ENCODE measurements at regions not wholly inside any gene's neighbourhood (a gene's known extent, or its start where the extent isn't known, plus 50 kb on each side); places are given as distances from the start of the nearest gene placed in this dataset.

GRCh38 chr10:111491154-111491553 is 414.3 kb downstream of the ADRA2A start:
- no peak for DNase-seq (ENCODE audit: low spot score in 2 of 2)
- no peak for FAIRE-seq

GRCh38 chr10:111493024-111493625 is 416.3 kb downstream of the ADRA2A start:
- DNase-seq (ENCODE audit: low spot score in 2 of 2) (no peak), FAIRE-seq (no peak)

- no peak for DNase-seq (ENCODE audit: low spot score in 2 of 2)
- FAIRE-seq, result no peak
Measured at GRCh38 chr10:111498560-111498959, 421.7 kb downstream of the ADRA2A start.

- DNase-seq (ENCODE audit: low spot score in 2 of 2), result no peak
- FAIRE-seq, result no peak
Measured at GRCh38 chr10:111504376-111504775, 427.5 kb downstream of the ADRA2A start.

GRCh38 chr10:111506266-111507034 is 429.6 kb downstream of the ADRA2A start:
- no peak for FAIRE-seq

GRCh38 chr10:111511751-111512150 is 434.9 kb downstream of the ADRA2A start:
- no peak for FAIRE-seq

More at GRCh38 chr10:111506266-111507034, 429.6 kb downstream of the ADRA2A start:
- no peak for DNase-seq (ENCODE audit: low spot score in 2 of 2)

GRCh38 chr10:111515264-111515663 is 438.4 kb downstream of the ADRA2A start:
- no peak for FAIRE-seq
- DNase-seq (ENCODE audit: low spot score in 2 of 2), result no peak

More at GRCh38 chr10:111511751-111512150, 434.9 kb downstream of the ADRA2A start:
- DNase-seq (ENCODE audit: low spot score in 2 of 2), result no peak

- no peak for FAIRE-seq
- DNase-seq (ENCODE audit: low spot score in 2 of 2), result no peak
Measured at GRCh38 chr10:111515706-111516105, 438.9 kb downstream of the ADRA2A start.

- FAIRE-seq (no peak), DNase-seq (ENCODE audit: low spot score in 2 of 2) (no peak)
Measured at GRCh38 chr10:111516144-111516543, 439.3 kb downstream of the ADRA2A start.

- FAIRE-seq (no peak), DNase-seq (ENCODE audit: low spot score in 2 of 2) (no peak)
Measured at GRCh38 chr10:111522141-111522540, 445.3 kb downstream of the ADRA2A start.

- no peak for DNase-seq (ENCODE audit: low spot score in 2 of 2)
- no peak for FAIRE-seq
Measured at GRCh38 chr10:111522551-111522950, 445.7 kb downstream of the ADRA2A start.

GRCh38 chr10:111523016-111523415 is 446.2 kb downstream of the ADRA2A start:
- DNase-seq (ENCODE audit: low spot score in 2 of 2) (no peak), FAIRE-seq (no peak)

GRCh38 chr10:111524134-111524533 is 447.3 kb downstream of the ADRA2A start:
- FAIRE-seq, result no peak
- no peak for DNase-seq (ENCODE audit: low spot score in 2 of 2)

- FAIRE-seq (no peak), DNase-seq (ENCODE audit: low spot score in 2 of 2) (no peak)
Measured at GRCh38 chr10:111525696-111526095, 448.9 kb downstream of the ADRA2A start.

GRCh38 chr10:111531690-111532089 is 454.9 kb downstream of the ADRA2A start:
- FAIRE-seq, result no peak
- no peak for DNase-seq (ENCODE audit: low spot score in 2 of 2)

GRCh38 chr10:111532139-111532538 is 455.3 kb downstream of the ADRA2A start:
- DNase-seq (ENCODE audit: low spot score in 2 of 2), result no peak
- FAIRE-seq, result no peak

- no peak for DNase-seq (ENCODE audit: low spot score in 2 of 2)
- no peak for FAIRE-seq
Measured at GRCh38 chr10:111539246-111539645, 462.4 kb downstream of the ADRA2A start.

- DNase-seq (ENCODE audit: low spot score in 2 of 2), result no peak
- FAIRE-seq, result no peak
Measured at GRCh38 chr10:111543854-111544253, 467.0 kb downstream of the ADRA2A start.

GRCh38 chr10:111545861-111546605 is 469.2 kb downstream of the ADRA2A start:
- DNase-seq (ENCODE audit: low spot score in 2 of 2), result no peak
- no peak for FAIRE-seq

GRCh38 chr10:111548084-111548726 is 471.4 kb downstream of the ADRA2A start:
- DNase-seq (ENCODE audit: low spot score in 2 of 2), result no peak
- no peak for FAIRE-seq

GRCh38 chr10:111551001-111551400 is 474.2 kb downstream of the ADRA2A start:
- DNase-seq (ENCODE audit: low spot score in 2 of 2) (no peak), FAIRE-seq (no peak)

All from frontal cortex (tissue), 3 donors.